ENCODE measurements at regions not wholly inside any gene's neighbourhood (a gene's known extent, or its start where the extent isn't known, plus 50 kb on each side); places are given as distances from the start of the nearest gene placed in this dataset.
A peak's percentile ranks its signal among the peaks of the same experiment; 100 is the strongest.

GRCh38 chr4:110916505-110916904 is 293.6 kb upstream of the PITX2 start:
- in situ Hi-C loops (cut with HindIII; ENCODE audit: low pct_ligation_motif_present, low pct_unique_long_range_greater_than_20kb, low sequenced_read_pairs), result no loop called here
- no peak for DNase-seq

- in situ Hi-C loops (cut with HindIII; ENCODE audit: low pct_ligation_motif_present, low pct_unique_long_range_greater_than_20kb, low sequenced_read_pairs), result no loop called here
- DNase-seq, result no peak
Measured at GRCh38 chr4:110917835-110918234, 295.0 kb upstream of the PITX2 start.

- DNase-seq, result no peak
- in situ Hi-C loops (cut with HindIII; ENCODE audit: low pct_ligation_motif_present, low pct_unique_long_range_greater_than_20kb, low sequenced_read_pairs), result no loop called here
Measured at GRCh38 chr4:110920990-110921389, 298.1 kb upstream of the PITX2 start.

- in situ Hi-C loops (cut with HindIII; ENCODE audit: low pct_ligation_motif_present, low pct_unique_long_range_greater_than_20kb, low sequenced_read_pairs), result no loop called here
- DNase-seq, result no peak
Measured at GRCh38 chr4:110924761-110925160, 301.9 kb upstream of the PITX2 start.

GRCh38 chr4:110926841-110927400 is 304.0 kb upstream of the PITX2 start:
- in situ Hi-C loops (cut with HindIII; ENCODE audit: low pct_ligation_motif_present, low pct_unique_long_range_greater_than_20kb, low sequenced_read_pairs), result no loop called here

GRCh38 chr4:110933341-110933740 is 310.5 kb upstream of the PITX2 start:
- no peak for DNase-seq
- in situ Hi-C loops (cut with HindIII; ENCODE audit: low pct_ligation_motif_present, low pct_unique_long_range_greater_than_20kb, low sequenced_read_pairs), result no loop called here

More at GRCh38 chr4:110926841-110927400, 304.0 kb upstream of the PITX2 start:
- DNase-seq, result no peak

GRCh38 chr4:110944501-110944900 is 321.6 kb upstream of the PITX2 start:
- in situ Hi-C loops (cut with HindIII; ENCODE audit: low pct_ligation_motif_present, low pct_unique_long_range_greater_than_20kb, low sequenced_read_pairs), result no loop called here

GRCh38 chr4:110945600-110945999 is 322.7 kb upstream of the PITX2 start:
- in situ Hi-C loops (cut with HindIII; ENCODE audit: low pct_ligation_motif_present, low pct_unique_long_range_greater_than_20kb, low sequenced_read_pairs), result no loop called here

More at GRCh38 chr4:110944501-110944900, 321.6 kb upstream of the PITX2 start:
- no peak for DNase-seq

GRCh38 chr4:110949542-110949941 is 326.7 kb upstream of the PITX2 start:
- no peak for DNase-seq
- in situ Hi-C loops (cut with HindIII; ENCODE audit: low pct_ligation_motif_present, low pct_unique_long_range_greater_than_20kb, low sequenced_read_pairs), result no loop called here

More at GRCh38 chr4:110945600-110945999, 322.7 kb upstream of the PITX2 start:
- DNase-seq, result no peak

- in situ Hi-C loops (cut with HindIII; ENCODE audit: low pct_ligation_motif_present, low pct_unique_long_range_greater_than_20kb, low sequenced_read_pairs), result no loop called here
- no peak for DNase-seq
Measured at GRCh38 chr4:110950731-110951130, 327.9 kb upstream of the PITX2 start.

- in situ Hi-C loops (cut with HindIII; ENCODE audit: low pct_ligation_motif_present, low pct_unique_long_range_greater_than_20kb, low sequenced_read_pairs), result no loop called here
- no peak for DNase-seq
Measured at GRCh38 chr4:110953191-110953590, 330.3 kb upstream of the PITX2 start.

- no peak for DNase-seq
- in situ Hi-C loops (cut with HindIII; ENCODE audit: low pct_ligation_motif_present, low pct_unique_long_range_greater_than_20kb, low sequenced_read_pairs), result no loop called here
Measured at GRCh38 chr4:110953898-110954297, 331.0 kb upstream of the PITX2 start.

GRCh38 chr4:110955748-110956147 is 332.9 kb upstream of the PITX2 start:
- no peak for DNase-seq
- in situ Hi-C loops (cut with HindIII; ENCODE audit: low pct_ligation_motif_present, low pct_unique_long_range_greater_than_20kb, low sequenced_read_pairs), result no loop called here

GRCh38 chr4:110959041-110959643 is 336.3 kb upstream of the PITX2 start:
- DNase-seq, result peak; percentile 39
- in situ Hi-C loops (cut with HindIII; ENCODE audit: low pct_ligation_motif_present, low pct_unique_long_range_greater_than_20kb, low sequenced_read_pairs), result no loop called here

- in situ Hi-C loops (cut with HindIII; ENCODE audit: low pct_ligation_motif_present, low pct_unique_long_range_greater_than_20kb, low sequenced_read_pairs), result no loop called here
- no peak for DNase-seq
Measured at GRCh38 chr4:110961066-110961465, 338.2 kb upstream of the PITX2 start.

GRCh38 chr4:110962616-110963015 is 339.7 kb upstream of the PITX2 start:
- in situ Hi-C loops (cut with HindIII; ENCODE audit: low pct_ligation_motif_present, low pct_unique_long_range_greater_than_20kb, low sequenced_read_pairs), result no loop called here
- no peak for DNase-seq

- in situ Hi-C loops (cut with HindIII; ENCODE audit: low pct_ligation_motif_present, low pct_unique_long_range_greater_than_20kb, low sequenced_read_pairs), result no loop called here
Measured at GRCh38 chr4:110963662-110964280, 340.9 kb upstream of the PITX2 start.

GRCh38 chr4:110967936-110968335 is 345.1 kb upstream of the PITX2 start:
- no peak for DNase-seq
- in situ Hi-C loops (cut with HindIII; ENCODE audit: low pct_ligation_motif_present, low pct_unique_long_range_greater_than_20kb, low sequenced_read_pairs), result no loop called here

More at GRCh38 chr4:110963662-110964280, 340.9 kb upstream of the PITX2 start:
- DNase-seq, result no peak

- DNase-seq, result peak; percentile 57
- in situ Hi-C loops (cut with HindIII; ENCODE audit: low pct_ligation_motif_present, low pct_unique_long_range_greater_than_20kb, low sequenced_read_pairs), result no loop called here
Measured at GRCh38 chr4:110970642-110971041, 347.8 kb upstream of the PITX2 start.

- in situ Hi-C loops (cut with HindIII; ENCODE audit: low pct_ligation_motif_present, low pct_unique_long_range_greater_than_20kb, low sequenced_read_pairs), result no loop called here
- no peak for DNase-seq
Measured at GRCh38 chr4:110975338-110975737, 352.5 kb upstream of the PITX2 start.

Data from ACHN (cell line).